ENCODE measurements at regions not wholly inside any gene's neighbourhood (a gene's known extent, or its start where the extent isn't known, plus 50 kb on each side); places are given as distances from the start of the nearest gene placed in this dataset.
"Not testable (repeated sequence)": the region's sequence is repeated elsewhere in the genome, so short reads cannot be mapped to it uniquely, and the experiment has no call there.

GRCh38 chr15:62415498-62415897, 250.4 kb upstream of the C2CD4B start:
- intact Hi-C loops (cut with DNase I) = no loop called here
- Histone ChIP-seq H3K4me3 (no peak overlapping the region), H3K27ac (no peak overlapping the region), H3K27me3 (no peaks in the 10 kb centered on the region), H3K9me3 (no peaks in the 10 kb centered on the region), H3K36me3 (no peaks in the 10 kb centered on the region), H3K4me1 (peaks cover 20% of the 10 kb centered on the region)
- TF ChIP-seq POLR2AphosphoS5 (IDR thresholded peaks at IDR 0.05; ENCODE audit: insufficient read depth in 1 of 2, low read depth in 1 of 2) (no peak), POLR2A (IDR thresholded peaks at IDR 0.05) (no peak), CTCF (IDR thresholded peaks at IDR 0.05) (no peak)
- DNase-seq (ENCODE audit: extremely low spot score in 2 of 2) = no peak

- H3K4me1 ChIP-seq = peaks cover 20% of the 10 kb centered on the region
- no peaks in the 10 kb centered on the region for H3K36me3 ChIP-seq
- H3K27me3 ChIP-seq = no peaks in the 10 kb centered on the region
- DNase-seq (ENCODE audit: extremely low spot score in 2 of 2) = no peak
- no peaks in the 10 kb centered on the region for H3K9me3 ChIP-seq
- intact Hi-C loops (cut with DNase I) = no loop called here
- no peak overlapping the region for H3K4me3 ChIP-seq
- no peak overlapping the region for H3K27ac ChIP-seq
- TF ChIP-seq POLR2AphosphoS5 (IDR thresholded peaks at IDR 0.05; ENCODE audit: insufficient read depth in 1 of 2, low read depth in 1 of 2) (no peak), POLR2A (IDR thresholded peaks at IDR 0.05) (no peak), CTCF (IDR thresholded peaks at IDR 0.05) (no peak)
These were observed 251.4 kb upstream of the C2CD4B start for GRCh38 chr15:62416526-62416925.

- no peak overlapping the region for H3K4me3 ChIP-seq
- no peak for TF ChIP-seq CTCF (IDR thresholded peaks at IDR 0.05)
- no peak for TF ChIP-seq POLR2A (IDR thresholded peaks at IDR 0.05)
- no peak for TF ChIP-seq POLR2AphosphoS5 (IDR thresholded peaks at IDR 0.05; ENCODE audit: insufficient read depth in 1 of 2, low read depth in 1 of 2)
- no peak for DNase-seq (ENCODE audit: extremely low spot score in 2 of 2)
- intact Hi-C loops (cut with DNase I) = no loop called here
- H3K36me3 ChIP-seq = no peaks in the 10 kb centered on the region
- no peaks in the 10 kb centered on the region for H3K27me3 ChIP-seq
- H3K27ac ChIP-seq = no peak overlapping the region
- H3K4me1 ChIP-seq = peaks cover 13% of the 10 kb centered on the region
- no peaks in the 10 kb centered on the region for H3K9me3 ChIP-seq
These were observed 252.4 kb upstream of the C2CD4B start for GRCh38 chr15:62417439-62417838.

GRCh38 chr15:62418496-62418895, 253.4 kb upstream of the C2CD4B start:
- H3K27ac ChIP-seq; H3K27me3 ChIP-seq; intact Hi-C loops (cut with DNase I); H3K9me3 ChIP-seq; H3K4me3 ChIP-seq; DNase-seq (ENCODE audit: extremely low spot score in 2 of 2); H3K36me3 ChIP-seq; H3K4me1 ChIP-seq: not testable (repeated sequence)

- no peak for DNase-seq (ENCODE audit: extremely low spot score in 2 of 2)
- H3K4me3 ChIP-seq = no peak overlapping the region
- intact Hi-C loops (cut with DNase I) = no loop called here
These were observed 254.1 kb upstream of the C2CD4B start for GRCh38 chr15:62419192-62419591.

GRCh38 chr15:62420371-62420770, 255.3 kb upstream of the C2CD4B start:
- H3K4me1 ChIP-seq; H3K27me3 ChIP-seq; H3K27ac ChIP-seq; H3K36me3 ChIP-seq; H3K9me3 ChIP-seq; H3K4me3 ChIP-seq; DNase-seq (ENCODE audit: extremely low spot score in 2 of 2); intact Hi-C loops (cut with DNase I): not testable (repeated sequence)

More at GRCh38 chr15:62419192-62419591, 254.1 kb upstream of the C2CD4B start:
- no peak overlapping the region for H3K27ac ChIP-seq
- no peaks in the 10 kb centered on the region for H3K27me3 ChIP-seq
- no peaks in the 10 kb centered on the region for H3K36me3 ChIP-seq
- H3K4me1 ChIP-seq = peaks cover 7% of the 10 kb centered on the region
- no peaks in the 10 kb centered on the region for H3K9me3 ChIP-seq
- no peak for TF ChIP-seq POLR2AphosphoS5 (IDR thresholded peaks at IDR 0.05; ENCODE audit: insufficient read depth in 1 of 2, low read depth in 1 of 2)
- TF ChIP-seq POLR2A (IDR thresholded peaks at IDR 0.05) = no peak
- no peak for TF ChIP-seq CTCF (IDR thresholded peaks at IDR 0.05)
